HepG2 (cell line): ENCODE measurements at regions not wholly inside any gene's neighbourhood (a gene's known extent, or its start where the extent isn't known, plus 50 kb on each side); places are given as distances from the start of the nearest gene placed in this dataset.

Experiments used
- ATAC-seq: fragments of 200-7000 bp; cut with Tn5 transposase; 3 replicates; pipeline ENCODE4 v1.9.1; 2020; ENCODE audit warnings: mild to moderate bottlenecking, moderate library complexity
- BruUV-seq: library from RNA; stranded (reverse); fragments of 400-500 nt; replicated peaks from 2 replicates; lab custom pipeline; 2021; lab: Mats Ljungman, UMichigan
- CTCF ChIA-PET: fragments of 300-600 bp; formaldehyde crosslinking; extraction: SDS; loops from one replicate; lab custom pipeline; 2021; ENCODE audit warnings: low total read pairs, inconsistent platforms, low intra/inter-chr PET ratio; lab: Yijun Ruan, JAX
- POLR2A ChIA-PET: fragments of 350-600 bp; sonication (Branson Sonifier 250); formaldehyde crosslinking; loops from one replicate; lab custom pipeline; 2020; ENCODE audit warnings: antibody characterized with exemption, inconsistent platforms; lab: Yijun Ruan, JAX
- DNase-seq: peaks from one replicate; pipeline ENCODE4 v3.0.0-alpha.2; 2015; ENCODE audit warnings: low spot score
- FAIRE-seq: peaks from 3 replicates; lab custom pipeline; 2011; peaks lifted over from hg19 to GRCh38; lab: Jason Lieb, UNC
- H2AFZ ChIP-seq: one replicate; pipeline ENCODE4 v1.6.1; 2011; ENCODE audit warnings: low read length, inconsistent platforms
- H3K27ac ChIP-seq: fragments of 300-600 bp; 3 replicates; pipeline ENCODE4 v1.8.0; 2011; ENCODE audit warnings: mixed run types, mild to moderate bottlenecking, mixed read lengths, low read length, inconsistent platforms; ENCODE audit not compliant: insufficient read depth; ENCODE audit errors: extremely low read length
- H3K27me3 ChIP-seq, 2 experiments: fragments of 200-600 bp in 1 of 2; 2 replicates in 1 of 2; 3 replicates in 1 of 2; pipeline versions ENCODE4 v1.6.0 to v1.8.0; 2011; ENCODE audit warnings: low read length in 2 of 2, mild to moderate bottlenecking in 2 of 2, moderate library complexity in 2 of 2, inconsistent platforms in 1 of 2; ENCODE audit not compliant: insufficient read depth in 2 of 2, control insufficient read depth in 1 of 2
- H3K36me3 ChIP-seq, 2 experiments: fragments of 200-600 bp in 1 of 2; replicated peaks in 1 of 2; 2 replicates in 1 of 2; 3 replicates in 1 of 2; pipeline versions ENCODE4 v1.5.1 to v1.8.0; 2011; ENCODE audit warnings: low read length in 2 of 2, inconsistent platforms in 1 of 2; ENCODE audit not compliant: insufficient read depth in 2 of 2, control insufficient read depth in 1 of 2
- H3K4me1 ChIP-seq: 2 replicates; pipeline ENCODE4 v1.5.1; 2012; ENCODE audit warnings: low read length, inconsistent platforms; ENCODE audit not compliant: insufficient read depth
- H3K4me2 ChIP-seq: 2 replicates; pipeline ENCODE4 v1.6.0; 2011; ENCODE audit warnings: low read depth, low read length, inconsistent platforms
- H3K4me3 ChIP-seq, 3 experiments: fragments of 200-600 bp in 1 of 3; sonication (generic), shearing (Covaris generic) in 1 of 3; replicated peaks in 1 of 3; 2 replicates each; pipeline ENCODE4 v1.5.1; 2011 to 2016; ENCODE audit warnings: low read length in 3 of 3, inconsistent platforms in 2 of 3, low read depth in 2 of 3, mild to moderate bottlenecking in 2 of 3, control low read depth in 1 of 3, mixed read lengths in 1 of 3; ENCODE audit not compliant: insufficient read depth in 1 of 3
- H3K79me2 ChIP-seq: one replicate; pipeline ENCODE4 v1.6.1; 2011; ENCODE audit warnings: low read length, inconsistent platforms; ENCODE audit not compliant: insufficient read depth
- H3K9ac ChIP-seq: 2 replicates; pipeline ENCODE4 v1.6.0; 2011; ENCODE audit warnings: mild to moderate bottlenecking, low read depth, low read length, inconsistent platforms; ENCODE audit not compliant: insufficient read depth
- H3K9me3 ChIP-seq: 2 replicates; pipeline ENCODE4 v1.5.1; 2012; ENCODE audit warnings: mild to moderate bottlenecking, low read length
- H4K20me1 ChIP-seq: 2 replicates; pipeline ENCODE4 v1.6.0; 2011; ENCODE audit warnings: inconsistent platforms, mild to moderate bottlenecking, low read length, moderate library complexity; ENCODE audit not compliant: insufficient read depth
- AHR ChIP-seq: IDR thresholded peaks from 2 replicates; pipeline ENCODE4 v1.6.1; 2018; ENCODE audit warnings: missing genetic modification reagents, missing compliant biosample characterization
- CENPT ChIP-seq: sonication (generic); formaldehyde crosslinking; IDR thresholded peaks from 2 replicates; pipeline ENCODE4 v1.8.0; 2022; ENCODE audit warnings: low read depth, mild to moderate bottlenecking, moderate library complexity, missing genetic modification reagents
- GRHL1 ChIP-seq: sonication (generic); formaldehyde crosslinking; conservative IDR thresholded peaks from 2 replicates; pipeline ENCODE4 v1.8.0; 2022; ENCODE audit warnings: missing genetic modification reagents
- PAWR ChIP-seq: sonication (generic); formaldehyde crosslinking; IDR thresholded peaks from 2 replicates; pipeline ENCODE4 v1.4.0; 2020; ENCODE audit warnings: missing genetic modification reagents, mild to moderate bottlenecking, borderline replicate concordance
- SMAD1 ChIP-seq: sonication (generic); formaldehyde crosslinking; IDR thresholded peaks from 2 replicates; pipeline ENCODE4 v1.4.0; 2020; ENCODE audit warnings: missing genetic modification reagents, low read depth, mild to moderate bottlenecking, borderline replicate concordance
- SMARCE1 ChIP-seq: fragments of 450-650 bp; IDR thresholded peaks from 2 replicates; pipeline ENCODE4 v1.6.1; 2017; ENCODE audit warnings: borderline replicate concordance
- TOPORS ChIP-seq: sonication (generic); formaldehyde crosslinking; IDR thresholded peaks from 2 replicates; pipeline ENCODE4 v1.8.0; 2023; ENCODE audit warnings: mild to moderate bottlenecking, missing genetic modification reagents
- ZKSCAN5 ChIP-seq: sonication (generic); formaldehyde crosslinking; IDR thresholded peaks from 2 replicates; pipeline ENCODE4 v1.5.1; 2020; ENCODE audit warnings: mild to moderate bottlenecking, missing genetic modification reagents
- ZNF251 ChIP-seq: sonication (generic); formaldehyde crosslinking; IDR thresholded peaks from 2 replicates; pipeline ENCODE4 v1.9.0; 2021; ENCODE audit warnings: mild to moderate bottlenecking, missing genetic modification reagents
- ZNF503 ChIP-seq: sonication (generic); formaldehyde crosslinking; IDR thresholded peaks from 2 replicates; pipeline ENCODE4 v1.4.0; 2020; ENCODE audit warnings: missing genetic modification reagents
- ZNF564 ChIP-seq: sonication (generic); formaldehyde crosslinking; IDR thresholded peaks from 2 replicates; pipeline ENCODE4 v1.8.1; 2023; ENCODE audit warnings: mild to moderate bottlenecking, missing genetic modification reagents
- ZNF614 ChIP-seq: IDR thresholded peaks from 2 replicates; pipeline ENCODE4 v1.6.1; 2018; ENCODE audit warnings: missing biosample characterization, missing genetic modification reagents, inconsistent platforms, borderline replicate concordance
- ZNF639 ChIP-seq: conservative IDR thresholded peaks from 2 replicates; pipeline ENCODE4 v1.6.1; 2018; ENCODE audit warnings: missing genetic modification reagents
- ZNF747 ChIP-seq: sonication (generic); formaldehyde crosslinking; IDR thresholded peaks from 2 replicates; pipeline ENCODE4 v1.8.1; 2023; ENCODE audit warnings: missing genetic modification reagents, mild to moderate bottlenecking, borderline replicate concordance
- ZNF788 ChIP-seq: sonication (generic); formaldehyde crosslinking; IDR thresholded peaks from 2 replicates; pipeline ENCODE4 v1.5.0; 2020; ENCODE audit warnings: mild to moderate bottlenecking, missing genetic modification reagents, borderline replicate concordance
- in situ Hi-C: cut with HindIII; loops from 2 replicates; pipeline ENCODE4 v1.10.0; 2017; ENCODE audit warnings: low pct_unique_long_range_greater_than_20kb; ENCODE audit not compliant: extremely low pct_ligation_motif_present
- intact Hi-C: fragments of 100-400 bp; cut with micrococcal nuclease; formaldehyde crosslinking; loops from one replicate; pipeline ENCODE4 v1.10.0; 2022; ENCODE audit not compliant: unreplicated experiment
- TF ChIP-seq, protein P1 (sequence below): sonication (generic); formaldehyde crosslinking; IDR thresholded peaks from 2 replicates; pipeline ENCODE4 v1.4.0; 2020; ENCODE audit warnings: missing genetic modification reagents
- TF ChIP-seq, protein P2 (sequence below): sonication (generic); formaldehyde crosslinking; conservative IDR thresholded peaks from 2 replicates; pipeline ENCODE4 v1.8.0; 2022; ENCODE audit warnings: low read depth, missing genetic modification reagents
- TF ChIP-seq, protein P3 (sequence below): fragments of 450-650 bp; IDR thresholded peaks from 2 replicates; pipeline ENCODE4 v1.6.1; 2017

DNA sequence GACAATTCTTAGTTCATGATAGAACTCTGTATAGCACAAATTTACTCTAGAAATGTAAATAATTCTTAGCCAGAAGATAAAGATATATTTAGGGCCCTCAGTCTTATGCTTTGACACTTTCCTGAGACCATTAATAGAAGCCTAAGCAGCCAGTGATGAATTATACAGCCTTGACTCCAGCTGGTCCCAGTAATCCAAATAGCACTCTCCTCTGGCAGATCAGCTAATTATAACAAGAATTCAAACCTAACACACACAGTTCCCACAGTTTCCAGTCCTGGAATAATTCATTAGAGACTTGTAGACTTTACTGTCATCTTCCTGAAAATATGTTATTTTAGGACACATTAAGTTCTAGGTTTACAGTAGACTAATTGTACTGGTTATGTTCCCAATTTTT, 50.4 kb downstream of the SHOC1 start:
- in situ Hi-C loops, result no loop called here
- no peak for FAIRE-seq
- Histone ChIP-seq H4K20me1 (no peaks in the 10 kb centered on the region), H3K4me2 (no peak overlapping the region), H3K36me3 (no peaks in the 10 kb centered on the region), H3K4me3 (no peak overlapping the region), H3K79me2 (no peaks in the 10 kb centered on the region), H3K9ac (no peak overlapping the region), H2AFZ (no peak overlapping the region), H3K9me3 (no peaks in the 10 kb centered on the region), H3K4me1 (no peaks in the 10 kb centered on the region), H3K27ac (no peak overlapping the region), H3K27me3 (no peaks in the 10 kb centered on the region)
- no TSS peak for BruUV-seq
- ATAC-seq, result no peak
- no peak for DNase-seq
- ChIA-PET CTCF (no interaction called here), POLR2A (no interaction called here)
- intact Hi-C loops, result no loop called here
- TF ChIP-seq ZNF564 (CRISPR knock-in tag), result no peak
- TF ChIP-seq, protein P1, sequence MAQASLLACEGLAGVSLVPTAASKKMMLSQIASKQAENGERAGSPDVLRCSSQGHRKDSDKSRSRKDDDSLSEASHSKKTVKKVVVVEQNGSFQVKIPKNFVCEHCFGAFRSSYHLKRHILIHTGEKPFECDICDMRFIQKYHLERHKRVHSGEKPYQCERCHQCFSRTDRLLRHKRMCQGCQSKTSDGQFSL, result no peak
- no peak for TF ChIP-seq ZNF639
- TF ChIP-seq ZNF251 (CRISPR knock-in tag), result no peak
- no peak for TF ChIP-seq ZNF614 (CRISPR knock-in tag)
- no peak for TF ChIP-seq ZNF788
- TF ChIP-seq CENPT (CRISPR knock-in tag), result no peak
- TF ChIP-seq AHR (CRISPR knock-in tag), result no peak
- TF ChIP-seq GRHL1 (CRISPR knock-in tag), result no peak
- TF ChIP-seq SMAD1 (CRISPR knock-in tag), result no peak
- TF ChIP-seq, protein P2, sequence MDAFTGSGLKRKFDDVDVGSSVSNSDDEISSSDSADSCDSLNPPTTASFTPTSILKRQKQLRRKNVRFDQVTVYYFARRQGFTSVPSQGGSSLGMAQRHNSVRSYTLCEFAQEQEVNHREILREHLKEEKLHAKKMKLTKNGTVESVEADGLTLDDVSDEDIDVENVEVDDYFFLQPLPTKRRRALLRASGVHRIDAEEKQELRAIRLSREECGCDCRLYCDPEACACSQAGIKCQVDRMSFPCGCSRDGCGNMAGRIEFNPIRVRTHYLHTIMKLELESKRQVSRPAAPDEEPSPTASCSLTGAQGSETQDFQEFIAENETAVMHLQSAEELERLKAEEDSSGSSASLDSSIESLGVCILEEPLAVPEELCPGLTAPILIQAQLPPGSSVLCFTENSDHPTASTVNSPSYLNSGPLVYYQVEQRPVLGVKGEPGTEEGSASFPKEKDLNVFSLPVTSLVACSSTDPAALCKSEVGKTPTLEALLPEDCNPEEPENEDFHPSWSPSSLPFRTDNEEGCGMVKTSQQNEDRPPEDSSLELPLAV (CRISPR knock-in tag), result no peak
- TF ChIP-seq, protein P3, sequence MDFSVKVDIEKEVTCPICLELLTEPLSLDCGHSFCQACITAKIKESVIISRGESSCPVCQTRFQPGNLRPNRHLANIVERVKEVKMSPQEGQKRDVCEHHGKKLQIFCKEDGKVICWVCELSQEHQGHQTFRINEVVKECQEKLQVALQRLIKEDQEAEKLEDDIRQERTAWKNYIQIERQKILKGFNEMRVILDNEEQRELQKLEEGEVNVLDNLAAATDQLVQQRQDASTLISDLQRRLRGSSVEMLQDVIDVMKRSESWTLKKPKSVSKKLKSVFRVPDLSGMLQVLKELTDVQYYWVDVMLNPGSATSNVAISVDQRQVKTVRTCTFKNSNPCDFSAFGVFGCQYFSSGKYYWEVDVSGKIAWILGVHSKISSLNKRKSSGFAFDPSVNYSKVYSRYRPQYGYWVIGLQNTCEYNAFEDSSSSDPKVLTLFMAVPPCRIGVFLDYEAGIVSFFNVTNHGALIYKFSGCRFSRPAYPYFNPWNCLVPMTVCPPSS, result no peak
- TF ChIP-seq PAWR, result no peak
- no peak for TF ChIP-seq ZKSCAN5 (CRISPR knock-in tag)
- TF ChIP-seq SMARCE1, result no peak
- TF ChIP-seq TOPORS (CRISPR knock-in tag), result no peak
- TF ChIP-seq ZNF503 (CRISPR knock-in tag), result no peak
- no peak for TF ChIP-seq ZNF747
